NCI-H460 (cell line): ENCODE measurements at regions not wholly inside any gene's neighbourhood (a gene's known extent, or its start where the extent isn't known, plus 50 kb on each side); places are given as distances from the start of the nearest gene placed in this dataset.

Experiments
- DNase-seq: peaks from one replicate; pipeline ENCODE4 v3.0.0-alpha.2; 2016; ENCODE audit warnings: low read depth; ENCODE audit errors: extremely low read depth

GRCh38 chr15:38920966-38921365 lies 356.4 kb upstream of the RASGRP1 start:
- no peak for DNase-seq

- no peak for DNase-seq
Observed at GRCh38 chr15:38921471-38921870, 356.9 kb upstream of the RASGRP1 start.

- no peak for DNase-seq
Observed at GRCh38 chr15:38928431-38928830, 363.8 kb upstream of the RASGRP1 start.

GRCh38 chr15:38930851-38931572 lies 366.4 kb upstream of the RASGRP1 start:
- DNase-seq, result no peak

GRCh38 chr15:38941399-38941953 lies 376.9 kb upstream of the RASGRP1 start:
- no peak for DNase-seq

- no peak for DNase-seq
Observed at GRCh38 chr15:38944536-38944935, 379.9 kb upstream of the RASGRP1 start.

GRCh38 chr15:38945551-38946298 lies 381.1 kb upstream of the RASGRP1 start:
- no peak for DNase-seq

GRCh38 chr15:38954090-38954489 lies 389.5 kb upstream of the RASGRP1 start:
- no peak for DNase-seq

- no peak for DNase-seq
Observed at GRCh38 chr15:38961456-38961855, 396.8 kb upstream of the RASGRP1 start.

- no peak for DNase-seq
Observed at GRCh38 chr15:38961931-38962330, 397.3 kb upstream of the RASGRP1 start.

GRCh38 chr15:38972831-38973230 lies 408.2 kb upstream of the RASGRP1 start:
- DNase-seq, result no peak

GRCh38 chr15:38975282-38975990 lies 410.8 kb upstream of the RASGRP1 start:
- DNase-seq, result no peak

- DNase-seq, result peak; percentile 36
Observed at GRCh38 chr15:38991126-38991525, 426.5 kb upstream of the RASGRP1 start.

- no peak for DNase-seq
Observed at GRCh38 chr15:38991701-38992100, 427.1 kb upstream of the RASGRP1 start.

- no peak for DNase-seq
Observed at GRCh38 chr15:38992506-38992905, 427.9 kb upstream of the RASGRP1 start.

- no peak for DNase-seq
Observed at GRCh38 chr15:38992930-38993329, 428.3 kb upstream of the RASGRP1 start.

- DNase-seq, result no peak
Observed at GRCh38 chr15:38994310-38994709, 429.7 kb upstream of the RASGRP1 start.

- DNase-seq, result no peak
Observed at GRCh38 chr15:38996111-38996631, 431.6 kb upstream of the RASGRP1 start.

GRCh38 chr15:38997841-38998240 lies 433.2 kb upstream of the RASGRP1 start:
- DNase-seq, result no peak

GRCh38 chr15:39000008-39000734 lies 435.6 kb upstream of the RASGRP1 start:
- DNase-seq, result no peak
